HG02970 (cell line): ENCODE measurements at regions not wholly inside any gene's neighbourhood (a gene's known extent, or its start where the extent isn't known, plus 50 kb on each side); places are given as distances from the start of the nearest gene placed in this dataset.
A peak's percentile ranks its signal among the peaks of the same experiment; 100 is the strongest.
"Not testable (repeated sequence)": the region's sequence is repeated elsewhere in the genome, so short reads cannot be mapped to it uniquely, and the experiment has no call there.

Experiments used
- ATAC-seq: cut with Tn5 transposase; IDR thresholded peaks from one replicate; pipeline ENCODE4 v1.9.1; 2021; ENCODE audit warnings: mild to moderate bottlenecking, moderate library complexity, moderate number of reproducible peaks; ENCODE audit not compliant: unreplicated experiment, low FRiP score

GRCh38 chr1:101520302-101520701 is 283.5 kb downstream of the S1PR1 start:
- ATAC-seq: no peak

DNA sequence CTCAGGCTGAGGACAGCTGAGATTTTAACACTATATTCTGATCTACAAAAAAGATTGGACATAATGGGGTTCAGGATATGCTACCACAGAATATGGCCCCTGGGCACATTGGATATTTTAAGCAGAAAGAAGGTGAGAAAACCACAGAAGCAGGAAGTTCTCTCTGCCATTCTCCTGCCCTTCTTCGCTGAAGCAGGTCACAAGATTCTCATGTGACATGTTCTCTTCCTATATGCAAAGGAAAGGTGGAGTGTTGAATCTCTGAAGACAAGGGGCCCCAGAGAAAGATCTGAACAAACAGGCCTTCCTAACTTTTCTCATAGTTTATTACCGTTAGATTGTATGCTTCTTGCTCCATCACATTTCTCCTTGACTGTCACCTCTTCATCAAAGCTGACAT is 285.7 kb downstream of the S1PR1 start:
- ATAC-seq: no peak

- no peak for ATAC-seq
Measured at GRCh38 chr1:101526813-101527212, 290.0 kb downstream of the S1PR1 start.

GRCh38 chr1:101532377-101532776 is 295.6 kb downstream of the S1PR1 start:
- no peak for ATAC-seq

DNA sequence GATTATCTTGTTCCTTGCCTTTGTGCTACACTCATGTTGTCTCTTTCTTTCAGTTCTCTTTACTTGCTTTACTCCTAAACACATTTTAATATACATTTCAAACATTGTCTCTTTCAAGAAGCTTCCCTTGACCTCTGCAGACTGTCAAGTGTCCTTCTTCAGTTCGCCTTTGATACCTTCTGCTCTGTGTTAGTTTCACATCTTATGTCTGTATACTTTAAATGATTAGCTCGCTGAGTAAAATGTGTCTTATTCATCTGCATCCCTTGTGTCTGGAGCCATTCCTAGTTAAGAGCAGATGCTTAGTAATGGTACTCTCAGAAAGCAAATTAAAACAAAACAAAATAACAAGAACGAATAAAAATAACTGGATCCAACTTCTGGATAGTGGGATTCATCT is 303.3 kb downstream of the S1PR1 start:
- no peak for ATAC-seq

GRCh38 chr1:101546885-101547284 is 310.1 kb downstream of the S1PR1 start:
- ATAC-seq: no peak

DNA sequence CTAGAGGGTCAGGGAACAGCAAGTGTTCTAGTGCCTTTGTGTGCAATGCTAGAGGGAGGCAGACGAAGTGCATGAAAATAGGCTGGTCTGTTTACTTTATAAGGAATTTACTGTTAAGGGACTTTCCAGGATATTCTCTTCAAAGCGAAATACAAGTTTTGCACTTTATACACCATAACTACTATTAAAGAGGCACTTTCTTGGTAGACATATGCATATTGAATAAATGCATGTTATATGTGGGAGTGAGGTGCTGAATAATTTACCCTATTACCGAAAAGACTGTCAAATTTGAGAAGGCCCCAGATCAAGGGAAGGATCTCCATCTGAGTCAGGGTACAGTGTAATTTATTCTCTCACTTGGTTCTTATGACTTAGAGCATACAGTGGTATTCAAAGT is 310.5 kb downstream of the S1PR1 start:
- ATAC-seq: no peak

DNA sequence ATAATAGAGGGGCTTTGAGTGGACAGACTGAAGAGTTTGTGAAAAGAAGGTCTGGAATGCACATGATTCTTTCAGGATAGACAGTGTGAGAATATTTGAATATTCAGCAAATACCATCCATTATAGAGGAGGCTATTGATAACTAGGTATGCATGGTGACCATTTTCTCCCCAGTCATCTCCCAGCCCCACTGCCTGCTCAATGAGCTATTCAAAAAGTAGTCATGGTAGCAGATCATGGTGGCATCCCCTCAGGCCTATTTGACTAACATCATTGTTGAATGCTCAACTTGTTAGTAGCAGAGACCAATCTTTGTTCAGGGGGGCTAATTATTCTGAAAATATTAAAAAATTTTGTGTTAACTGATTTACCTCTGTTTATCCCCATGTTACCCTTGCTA is 311.6 kb downstream of the S1PR1 start:
- no peak for ATAC-seq

GRCh38 chr1:101550581-101550980 is 313.8 kb downstream of the S1PR1 start:
- ATAC-seq: no peak

DNA sequence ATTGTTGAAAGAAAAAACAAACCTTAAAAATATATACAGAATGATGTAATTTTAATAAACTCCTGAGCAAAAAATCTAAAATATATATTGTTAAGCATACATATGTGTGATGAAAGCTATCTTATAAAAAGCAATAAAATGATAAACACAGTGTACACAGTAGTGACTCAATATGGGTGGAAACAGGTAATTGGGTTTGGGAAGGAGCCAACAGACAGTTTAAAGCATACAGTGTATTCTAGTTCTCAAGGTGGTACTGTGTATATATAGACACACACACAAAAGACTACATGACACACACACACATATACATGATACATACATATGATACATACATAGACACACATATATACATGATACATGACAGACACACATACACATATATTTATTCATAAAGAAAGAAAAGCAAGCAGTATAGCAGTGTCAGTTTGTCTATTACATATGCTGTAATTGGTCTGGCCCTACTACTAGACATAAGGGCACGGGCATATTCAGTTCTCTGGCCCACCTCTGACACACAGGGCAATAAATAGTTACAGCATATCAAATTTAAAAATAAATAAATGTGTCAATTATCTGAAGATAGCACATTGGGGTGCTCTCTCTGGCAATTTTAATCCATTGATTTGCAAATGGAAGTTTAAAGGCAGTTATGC is 330.2 kb downstream of the S1PR1 start:
- ATAC-seq: no peak

- ATAC-seq: peak; percentile 91
Measured at GRCh38 chr1:101567582-101568189, 330.9 kb downstream of the S1PR1 start.

DNA sequence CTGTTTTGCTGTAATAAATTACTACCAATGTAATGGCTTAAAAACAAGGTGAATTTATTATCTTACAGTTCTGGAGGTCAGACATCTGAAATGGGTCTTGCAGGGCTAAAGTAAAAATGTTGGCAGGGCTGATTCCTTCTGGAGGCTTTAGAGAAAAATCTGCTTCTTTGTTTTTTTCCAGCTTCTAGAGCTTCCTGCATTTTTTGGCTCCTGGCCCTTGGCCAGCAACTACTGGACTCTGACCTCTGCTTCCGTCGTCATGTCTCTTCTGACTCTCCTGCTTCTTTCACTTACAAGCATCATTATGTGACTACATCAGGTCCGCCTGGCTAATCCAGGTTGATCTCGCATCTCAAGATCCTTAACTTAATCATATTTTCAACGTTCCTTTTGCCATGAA is 350.9 kb downstream of the S1PR1 start:
- no peak for ATAC-seq

- ATAC-seq: no peak
Measured at GRCh38 chr1:101588677-101589076, 351.9 kb downstream of the S1PR1 start.

DNA sequence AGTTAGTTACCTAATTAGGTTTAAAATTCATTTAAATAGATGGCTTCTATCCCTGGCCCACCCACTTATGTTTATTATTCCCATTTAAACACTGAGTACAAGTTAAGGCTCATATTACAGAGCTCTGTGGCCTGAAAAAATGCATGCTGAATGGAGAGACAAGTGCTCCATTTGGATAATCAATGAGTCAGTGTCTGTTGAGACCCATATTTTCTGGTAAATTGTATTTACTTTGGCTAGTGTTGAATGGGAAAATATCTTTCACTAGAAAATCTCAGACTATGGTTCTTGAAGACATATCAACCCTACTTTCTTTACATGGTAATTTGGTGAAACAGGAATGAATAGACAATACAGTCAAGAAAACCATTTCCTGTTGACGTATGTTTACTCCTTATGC is 356.0 kb downstream of the S1PR1 start:
- no peak for ATAC-seq

- ATAC-seq: no peak
Measured at GRCh38 chr1:101595881-101596374, 359.1 kb downstream of the S1PR1 start.

DNA sequence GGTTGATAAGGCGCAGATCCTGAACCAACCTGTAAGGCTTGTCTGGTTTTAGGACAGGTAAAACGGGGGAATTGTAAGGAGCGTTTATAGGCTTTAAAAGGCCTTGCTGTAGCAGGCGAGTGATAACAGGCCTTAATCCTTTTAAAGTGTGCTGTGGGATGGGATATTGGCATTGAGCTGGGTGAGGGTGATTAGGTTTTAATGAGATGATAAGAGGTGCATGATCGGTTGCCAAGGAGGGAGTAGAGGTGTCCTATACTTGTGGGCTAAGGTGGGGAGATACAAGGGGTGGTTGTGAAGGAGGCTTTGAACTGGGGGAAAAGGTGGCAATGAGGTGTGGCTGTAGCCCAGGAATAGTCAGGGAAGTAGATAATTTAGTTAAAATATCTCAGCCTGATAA is 363.8 kb downstream of the S1PR1 start:
- not testable (repeated sequence) for ATAC-seq

DNA sequence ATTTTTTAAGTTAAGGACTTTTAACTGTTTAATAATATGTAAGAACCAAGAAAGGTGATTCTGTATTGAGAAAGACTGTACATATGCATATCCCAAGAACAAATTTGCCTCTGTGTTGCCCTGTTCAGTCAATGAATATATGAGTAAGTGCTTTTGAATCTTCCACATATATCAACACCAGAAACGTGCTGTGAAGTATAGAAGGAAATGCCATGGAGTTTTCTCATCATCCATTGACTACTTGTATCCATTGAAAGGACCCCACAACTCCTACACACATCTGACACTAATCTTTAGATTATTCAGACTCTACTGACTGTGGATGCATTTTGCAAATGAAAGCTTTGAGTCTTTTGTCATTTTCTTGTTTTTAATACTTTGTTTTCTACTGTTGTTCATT is 366.9 kb downstream of the S1PR1 start:
- no peak for ATAC-seq

- ATAC-seq: no peak
Measured at GRCh38 chr1:101605878-101606277, 369.1 kb downstream of the S1PR1 start.

GRCh38 chr1:101613546-101613945 is 376.7 kb downstream of the S1PR1 start:
- ATAC-seq: no peak

DNA sequence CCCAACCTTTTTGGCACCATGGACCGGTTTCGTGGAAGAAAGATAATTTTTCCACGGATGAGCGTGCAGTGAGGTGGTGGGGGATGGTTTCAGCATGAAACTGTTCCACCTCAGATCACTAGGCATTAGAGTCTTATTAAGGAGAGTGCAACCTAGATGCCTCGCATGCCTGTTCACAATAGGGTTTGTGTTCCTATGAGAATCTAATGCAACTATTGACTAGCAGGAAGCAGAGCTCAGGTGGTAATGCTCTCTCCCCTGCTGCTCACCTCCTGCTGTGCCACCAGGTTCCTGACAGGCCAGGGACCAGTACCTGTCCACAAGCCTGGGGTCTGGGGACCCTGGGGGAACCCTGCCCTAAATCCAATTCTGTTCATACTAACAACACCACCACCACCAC is 377.8 kb downstream of the OLFM3 start:
- ATAC-seq: no peak

DNA sequence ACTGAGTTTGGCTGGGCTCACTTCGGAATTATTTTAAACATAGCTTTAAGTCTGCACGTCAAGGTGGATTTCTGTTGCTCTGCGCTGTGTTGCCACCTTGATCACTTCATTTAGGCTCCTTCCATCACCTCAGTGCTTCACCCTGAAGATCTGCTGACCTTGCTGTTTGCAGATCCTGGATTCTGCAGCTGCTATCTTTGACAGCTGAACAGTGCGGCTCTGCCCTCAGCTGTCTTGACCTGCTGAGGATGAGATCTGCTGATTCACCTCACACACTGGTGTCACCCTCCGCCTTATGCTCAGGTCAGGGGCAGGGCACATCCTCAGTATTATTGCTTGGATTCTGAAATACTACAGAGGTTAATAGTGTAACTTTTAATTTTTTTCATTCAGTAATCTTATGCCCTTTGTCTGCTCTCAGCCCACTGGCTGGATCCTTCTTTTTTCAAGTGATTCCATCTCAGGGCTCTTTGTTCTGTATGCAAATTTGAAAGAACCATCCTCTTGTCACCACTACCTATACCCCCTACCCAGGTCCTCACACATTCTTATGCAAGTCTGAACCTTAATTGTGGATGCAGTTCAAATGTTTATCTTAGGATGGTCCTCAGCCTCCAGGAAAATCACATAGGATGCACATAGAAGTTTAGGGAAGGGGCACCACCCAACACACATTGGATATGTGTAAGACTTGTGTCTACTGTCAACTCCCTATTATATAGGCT is 364.0 kb downstream of the OLFM3 start:
- ATAC-seq: no peak

GRCh38 chr1:101645810-101646209 is 350.9 kb downstream of the OLFM3 start:
- no peak for ATAC-seq
